ENCODE measurements at regions not wholly inside any gene's neighbourhood (a gene's known extent, or its start where the extent isn't known, plus 50 kb on each side); places are given as distances from the start of the nearest gene placed in this dataset.

GRCh38 chr6:138692978-138693909 lies 80.3 kb upstream of the CCDC28A start:
- no TSS peak for BruUV-seq (replicated peaks)
- H3K27ac ChIP-seq (ENCODE audit: low read depth, low read length) = peak overlapping the region; percentile 88
- RAD21 ChIA-PET (ENCODE audit: low non-redundant PET in 1 of 2, low total read pairs in 2 of 2, uncharacterized antibody in 2 of 2, unreplicated experiment in 2 of 2) = interaction anchor here in 1 of 2 experiments (1.1 kb wide), 1 partner anchor 30 kb away, joined by 3 read pairs; no protein-coding TSS in a partner anchor
- H3K9ac ChIP-seq (ENCODE audit: low read length) = peak overlapping the region; percentile 66
- POLR2A ChIA-PET = no interaction called here
- H3K79me2 ChIP-seq (ENCODE audit: insufficient read depth, low read length) = no peaks in the 10 kb centered on the region
- H3K4me1 ChIP-seq (ENCODE audit: control insufficient read depth in 1 of 2, insufficient read depth in 2 of 2, low read length in 2 of 2) = peaks cover 14 to 25% of the 10 kb centered on the region in 2 experiments
- H3K36me3 ChIP-seq (ENCODE audit: control insufficient read depth in 1 of 2, insufficient read depth in 2 of 2, low read length in 2 of 2) = no peaks in the 10 kb centered on the region
- peak overlapping the region; percentile 72 to 83 for H3K4me3 ChIP-seq (replicated peaks in 1 of 2; ENCODE audit: low read depth in 1 of 2, low read length in 2 of 2)
- ATAC-seq = peak; percentile 80
- H3K9me2 ChIP-seq (ENCODE audit: insufficient read depth) = no peaks in the 10 kb centered on the region
- no peaks in the 10 kb centered on the region for H3K9me3 ChIP-seq (ENCODE audit: control insufficient read depth in 1 of 2, insufficient read depth in 1 of 2, low read depth in 1 of 2, low read length in 2 of 2)
- intact Hi-C loops (cut with micrococcal nuclease) = loop anchor here (2.0 to 5.0 kb wide), 3 partner anchors 74 to 669 kb away; no protein-coding TSS in a partner anchor
- CTCF ChIA-PET = no interaction called here
- H4K20me1 ChIP-seq (ENCODE audit: insufficient read depth) = no peaks in the 10 kb centered on the region
- TF ChIP-seq POLR2AphosphoS5 (IDR thresholded peaks at IDR 0.05; ENCODE audit: low read depth, low read length) (peak; percentile 73), TCF7L2 (IDR thresholded peaks at IDR 0.05; ENCODE audit: borderline replicate concordance, extremely low read depth, insufficient read depth, insufficient read length) (peak; percentile 6), SIN3A (IDR thresholded peaks at IDR 0.05; ENCODE audit: low read depth) (no peak), POLR2A (IDR thresholded peaks at IDR 0.05; ENCODE audit: borderline replicate concordance, extremely low read depth, insufficient read depth, insufficient read length) (peak; percentile 41), ZFX (IDR thresholded peaks at IDR 0.05) (peak; percentile 45; the same call in 1 of the 2 replicates)
- TF ChIP-seq, protein P1, sequence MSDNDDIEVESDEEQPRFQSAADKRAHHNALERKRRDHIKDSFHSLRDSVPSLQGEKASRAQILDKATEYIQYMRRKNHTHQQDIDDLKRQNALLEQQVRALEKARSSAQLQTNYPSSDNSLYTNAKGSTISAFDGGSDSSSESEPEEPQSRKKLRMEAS (IDR thresholded peaks at IDR 0.05) = peak; percentile 23; the same call in 1 of the 2 replicates
- no peaks in the 10 kb centered on the region for H3K27me3 ChIP-seq (ENCODE audit: insufficient read depth, low read length)
- peak; percentile 48 for DNase-seq (ENCODE audit: low read depth, low spot score)
- H3K4me2 ChIP-seq (ENCODE audit: low read length) = peak overlapping the region; percentile 99
- H2AFZ ChIP-seq (ENCODE audit: low read depth, low read length, poor library complexity, severe bottlenecking) = no peak overlapping the region

- RAD21 ChIA-PET (ENCODE audit: low non-redundant PET in 1 of 2, low total read pairs in 2 of 2, uncharacterized antibody in 2 of 2, unreplicated experiment in 2 of 2) = no interaction called here
- Histone ChIP-seq H3K36me3 (ENCODE audit: control insufficient read depth in 1 of 2, insufficient read depth in 2 of 2, low read length in 2 of 2) (no peaks in the 10 kb centered on the region), H3K4me2 (ENCODE audit: low read length) (no peak overlapping the region), H3K9me2 (ENCODE audit: insufficient read depth) (no peaks in the 10 kb centered on the region), H4K20me1 (ENCODE audit: insufficient read depth) (no peaks in the 10 kb centered on the region), H3K27me3 (ENCODE audit: insufficient read depth, low read length) (no peaks in the 10 kb centered on the region), H3K9ac (ENCODE audit: low read length) (no peak overlapping the region), H3K27ac (ENCODE audit: low read depth, low read length) (no peak overlapping the region), H3K9me3 (ENCODE audit: control insufficient read depth in 1 of 2, insufficient read depth in 1 of 2, low read depth in 1 of 2, low read length in 2 of 2) (no peaks in the 10 kb centered on the region), H3K79me2 (ENCODE audit: insufficient read depth, low read length) (no peaks in the 10 kb centered on the region), H3K4me1 (ENCODE audit: control insufficient read depth in 1 of 2, insufficient read depth in 2 of 2, low read length in 2 of 2) (peaks cover 14 to 25% of the 10 kb centered on the region in 2 experiments), H2AFZ (ENCODE audit: low read depth, low read length, poor library complexity, severe bottlenecking) (no peak overlapping the region), H3K4me3 (replicated peaks in 1 of 2; ENCODE audit: low read depth in 1 of 2, low read length in 2 of 2) (no peak overlapping the region)
- intact Hi-C loops (cut with micrococcal nuclease) = no loop called here
- CTCF ChIA-PET = no interaction called here
- POLR2A ChIA-PET = no interaction called here
- DNase-seq (ENCODE audit: low read depth, low spot score) = no peak
- no TSS peak for BruUV-seq (replicated peaks)
- ATAC-seq = no peak
- TF ChIP-seq SP1 (IDR thresholded peaks at IDR 0.05; ENCODE audit: low read depth) (no peak), ZBTB33 (IDR thresholded peaks at IDR 0.05; ENCODE audit: extremely low read depth, insufficient replicate concordance, low read length) (no peak), ATF3 (IDR thresholded peaks at IDR 0.05) (no peak), EZH2phosphoT487 (IDR thresholded peaks at IDR 0.05; ENCODE audit: borderline replicate concordance) (no peak), TCF7L2 (IDR thresholded peaks at IDR 0.05; ENCODE audit: borderline replicate concordance, extremely low read depth, insufficient read depth, insufficient read length) (no peak), FOSL1 (IDR thresholded peaks at IDR 0.05; ENCODE audit: low read depth) (no peak), RAD21 (IDR thresholded peaks at IDR 0.05; ENCODE audit: low read depth) (no peak)
- TF ChIP-seq, protein P1 (IDR thresholded peaks at IDR 0.05) = no peak
Observed at GRCh38 chr6:138695193-138695592, 78.4 kb upstream of the CCDC28A start.
